GM23338 (cell line): ENCODE measurements at regions not wholly inside any gene's neighbourhood (a gene's known extent, or its start where the extent isn't known, plus 50 kb on each side); places are given as distances from the start of the nearest gene placed in this dataset.

Source experiments
- CTCF ChIP-seq, 2 experiments: fragments of 200-600 bp in 1 of 2; sonication (generic) in 1 of 2; conservative IDR thresholded peaks; 2 replicates each; pipeline versions ENCODE4 v1.5.1 to v1.6.1; 2016 to 2017; ENCODE audit warnings: antibody characterized with exemption in 2 of 2, low read depth in 2 of 2, mild to moderate bottlenecking in 2 of 2, moderate library complexity in 1 of 2
- EZH2phosphoT487 ChIP-seq: fragments of 200-600 bp; sonication (generic); IDR thresholded peaks from one replicate; pipeline ENCODE4 v1.8.1; 2018; ENCODE audit warnings: antibody characterized with exemption; ENCODE audit not compliant: unreplicated experiment
- NANOG ChIP-seq: IDR thresholded peaks from 2 replicates; pipeline ENCODE4 v1.6.1; 2016; ENCODE audit warnings: antibody characterized with exemption, borderline replicate concordance
- ZNF114 ChIP-seq: fragments of 250-450 bp; sonication (Bioruptor Pico); IDR thresholded peaks from 2 replicates; pipeline ENCODE4 v1.5.0; 2020; ENCODE audit warnings: mild to moderate bottlenecking, moderate library complexity
- ZNF331 ChIP-seq: fragments of 250-450 bp; sonication (Bioruptor Pico); IDR thresholded peaks from 2 replicates; pipeline ENCODE4 v1.5.0; 2020; ENCODE audit warnings: low read depth, mild to moderate bottlenecking, moderate library complexity
- ZNF462 ChIP-seq: fragments of 250-450 bp; sonication (Bioruptor Pico); IDR thresholded peaks from 2 replicates; pipeline ENCODE4 v1.5.0; 2020; ENCODE audit warnings: mild to moderate bottlenecking, moderate library complexity
- TF ChIP-seq, protein P1 (sequence below): IDR thresholded peaks from one replicate; pipeline ENCODE4 v1.6.1; 2018; ENCODE audit warnings: antibody characterized with exemption; ENCODE audit not compliant: unreplicated experiment

DNA sequence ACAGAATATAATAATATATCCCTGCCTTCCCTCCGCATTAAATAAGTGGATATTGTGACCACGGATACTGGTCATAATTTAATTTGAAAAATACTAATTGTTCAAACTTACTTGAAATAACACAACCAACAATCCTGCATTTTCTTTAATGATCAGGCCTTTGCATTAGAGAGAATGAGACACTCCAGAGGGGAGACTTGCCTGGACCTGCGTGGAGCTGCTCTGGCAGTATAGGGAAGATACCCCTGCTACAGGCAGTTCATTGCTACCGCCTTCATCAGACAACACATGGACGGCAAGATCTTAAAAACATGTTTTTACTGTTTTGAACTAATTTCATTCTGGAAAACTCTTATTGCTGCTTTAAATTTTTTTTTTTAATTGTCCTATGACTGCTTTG, 211.0 kb upstream of the FAR2 start (continued):
- no peak for TF ChIP-seq ZNF462 (CRISPR knock-in tag)
- no peak for TF ChIP-seq CTCF (conservative IDR thresholded peaks at IDR 0.05; ENCODE audit: low read depth in 2 of 2)
- TF ChIP-seq, protein P1, sequence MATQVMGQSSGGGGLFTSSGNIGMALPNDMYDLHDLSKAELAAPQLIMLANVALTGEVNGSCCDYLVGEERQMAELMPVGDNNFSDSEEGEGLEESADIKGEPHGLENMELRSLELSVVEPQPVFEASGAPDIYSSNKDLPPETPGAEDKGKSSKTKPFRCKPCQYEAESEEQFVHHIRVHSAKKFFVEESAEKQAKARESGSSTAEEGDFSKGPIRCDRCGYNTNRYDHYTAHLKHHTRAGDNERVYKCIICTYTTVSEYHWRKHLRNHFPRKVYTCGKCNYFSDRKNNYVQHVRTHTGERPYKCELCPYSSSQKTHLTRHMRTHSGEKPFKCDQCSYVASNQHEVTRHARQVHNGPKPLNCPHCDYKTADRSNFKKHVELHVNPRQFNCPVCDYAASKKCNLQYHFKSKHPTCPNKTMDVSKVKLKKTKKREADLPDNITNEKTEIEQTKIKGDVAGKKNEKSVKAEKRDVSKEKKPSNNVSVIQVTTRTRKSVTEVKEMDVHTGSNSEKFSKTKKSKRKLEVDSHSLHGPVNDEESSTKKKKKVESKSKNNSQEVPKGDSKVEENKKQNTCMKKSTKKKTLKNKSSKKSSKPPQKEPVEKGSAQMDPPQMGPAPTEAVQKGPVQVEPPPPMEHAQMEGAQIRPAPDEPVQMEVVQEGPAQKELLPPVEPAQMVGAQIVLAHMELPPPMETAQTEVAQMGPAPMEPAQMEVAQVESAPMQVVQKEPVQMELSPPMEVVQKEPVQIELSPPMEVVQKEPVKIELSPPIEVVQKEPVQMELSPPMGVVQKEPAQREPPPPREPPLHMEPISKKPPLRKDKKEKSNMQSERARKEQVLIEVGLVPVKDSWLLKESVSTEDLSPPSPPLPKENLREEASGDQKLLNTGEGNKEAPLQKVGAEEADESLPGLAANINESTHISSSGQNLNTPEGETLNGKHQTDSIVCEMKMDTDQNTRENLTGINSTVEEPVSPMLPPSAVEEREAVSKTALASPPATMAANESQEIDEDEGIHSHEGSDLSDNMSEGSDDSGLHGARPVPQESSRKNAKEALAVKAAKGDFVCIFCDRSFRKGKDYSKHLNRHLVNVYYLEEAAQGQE: no peak
- no peak for TF ChIP-seq EZH2phosphoT487
- no peak for TF ChIP-seq NANOG
- no peak for TF ChIP-seq ZNF114 (CRISPR knock-in tag)
- no peak for TF ChIP-seq ZNF331
